COR-L47 (cell line): ENCODE measurements at regions not wholly inside any gene's neighbourhood (a gene's known extent, or its start where the extent isn't known, plus 50 kb on each side); places are given as distances from the start of the nearest gene placed in this dataset.
A peak's percentile ranks its signal among the peaks of the same experiment; 100 is the strongest.

Experiments
- DNase-seq: peaks from one replicate; lab custom pipeline; 2025; lab: John Stamatoyannopoulos, UW

DNA sequence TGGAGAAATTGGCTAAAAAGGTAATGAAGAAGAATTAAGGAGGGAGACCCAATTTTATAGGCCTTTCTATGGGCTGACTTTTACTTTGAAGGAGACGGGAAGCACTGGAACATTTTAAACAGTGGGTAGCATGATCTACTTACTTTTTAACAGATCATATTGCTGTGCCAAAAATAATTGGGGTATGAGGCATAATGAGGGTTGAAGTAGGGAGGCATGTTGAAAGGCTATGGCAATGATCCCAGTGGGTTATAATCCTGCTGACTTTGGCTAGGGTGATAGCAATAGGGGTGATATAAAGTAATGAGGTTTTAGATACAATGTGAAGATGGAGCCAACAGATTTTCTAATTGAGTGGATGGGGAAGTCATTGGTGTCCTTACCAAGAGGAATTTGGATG is 73.2 kb downstream of the GPR37 start:
- no peak for DNase-seq

DNA sequence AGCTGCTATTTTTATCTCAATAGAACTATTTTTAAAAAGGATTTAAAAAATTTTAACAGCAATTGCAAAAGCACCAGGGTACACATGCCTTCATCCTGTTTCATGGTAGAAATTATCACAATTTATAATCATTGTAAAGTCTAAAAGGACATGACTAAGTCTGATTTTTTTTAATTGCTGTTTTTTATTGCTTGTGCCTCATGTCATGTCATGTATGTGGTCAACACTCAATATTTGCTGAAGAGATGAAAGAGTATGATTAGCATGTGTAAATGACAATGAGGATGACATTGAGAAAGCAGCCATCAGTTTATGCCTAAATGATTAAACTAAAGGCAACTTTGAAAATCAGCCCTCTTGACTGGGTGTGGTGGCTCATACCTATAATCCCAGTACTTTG is 74.8 kb downstream of the GPR37 start:
- no peak for DNase-seq

- no peak for DNase-seq
Measured at GRCh38 chr7:124689931-124690330, 75.7 kb downstream of the GPR37 start.

GRCh38 chr7:124689523-124689922 is 76.1 kb downstream of the GPR37 start:
- no peak for DNase-seq

GRCh38 chr7:124688991-124689390 is 76.6 kb downstream of the GPR37 start:
- no peak for DNase-seq

GRCh38 chr7:124686543-124687171 is 78.9 kb downstream of the GPR37 start:
- DNase-seq = no peak

GRCh38 chr7:124681946-124682345 is 83.6 kb downstream of the GPR37 start:
- DNase-seq = no peak

DNA sequence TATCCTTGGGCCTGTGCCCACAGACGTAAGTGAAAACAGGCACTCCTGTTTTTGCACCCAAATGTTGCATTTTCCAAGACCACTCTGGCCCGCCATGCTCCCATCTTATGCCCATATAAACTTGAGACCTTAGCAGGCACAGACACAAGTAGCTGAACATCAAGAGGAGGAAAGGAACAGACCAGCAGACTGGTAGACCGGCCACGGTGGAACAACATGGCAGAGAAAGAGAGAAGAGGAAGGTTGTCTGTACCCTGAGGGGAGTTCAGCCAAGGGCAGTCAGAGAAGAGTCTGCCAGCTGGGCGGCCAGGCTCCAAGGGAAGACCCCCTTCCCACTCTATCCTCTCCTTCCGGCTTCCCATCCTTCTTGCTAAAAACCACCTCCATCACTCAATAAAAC is 85.3 kb downstream of the GPR37 start:
- no peak for DNase-seq

DNA sequence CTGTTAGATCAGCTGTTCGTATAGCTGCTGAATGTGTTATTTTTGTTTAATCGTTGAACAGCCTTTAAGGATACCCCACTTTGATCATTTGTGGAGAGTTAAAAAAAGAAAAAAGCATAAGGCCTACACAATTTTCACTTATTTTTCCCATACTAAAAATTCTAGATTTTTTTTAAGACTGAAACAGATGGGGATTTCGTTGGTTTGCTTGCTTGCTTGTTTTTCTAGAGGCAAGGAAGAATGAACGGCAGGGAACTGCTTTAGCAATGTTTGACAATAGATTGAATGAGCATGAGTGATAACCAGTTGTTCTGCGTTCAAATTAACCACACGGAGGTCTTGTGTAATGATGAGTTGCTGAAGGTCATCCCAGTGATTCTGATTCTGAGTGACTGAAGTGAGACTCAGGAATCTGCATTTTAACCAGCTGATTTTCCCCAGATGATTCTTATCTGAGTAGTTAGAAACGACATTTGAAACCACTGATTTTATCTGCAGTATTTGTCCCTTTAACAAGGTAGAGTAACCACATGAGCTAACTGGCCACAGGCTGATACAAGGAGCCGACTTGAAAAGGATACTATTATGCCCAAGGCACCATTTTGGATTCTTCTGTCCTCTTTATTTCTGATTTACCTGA is 85.9 kb downstream of the GPR37 start:
- no peak for DNase-seq

- no peak for DNase-seq
Measured at GRCh38 chr7:124679146-124679545, 86.4 kb downstream of the GPR37 start.

DNA sequence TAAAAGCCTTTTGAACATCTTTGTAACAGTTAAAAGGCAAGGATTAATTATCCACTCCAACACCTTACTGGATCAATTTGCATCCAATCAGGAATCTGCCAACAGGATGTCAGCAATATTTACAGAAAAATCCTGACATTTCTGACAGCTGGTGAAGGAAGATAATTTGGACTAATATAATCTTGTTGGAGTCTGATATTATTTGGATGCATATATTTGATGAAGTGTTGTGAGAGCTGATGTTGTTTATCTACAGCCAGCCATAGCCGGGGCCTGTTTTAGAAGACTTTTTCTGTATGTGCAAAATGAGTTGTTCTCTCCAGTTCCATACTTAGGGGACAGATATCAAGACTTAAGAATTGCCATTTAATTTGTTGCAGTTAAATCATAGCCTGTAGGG is 91.1 kb downstream of the GPR37 start:
- DNase-seq = no peak

DNA sequence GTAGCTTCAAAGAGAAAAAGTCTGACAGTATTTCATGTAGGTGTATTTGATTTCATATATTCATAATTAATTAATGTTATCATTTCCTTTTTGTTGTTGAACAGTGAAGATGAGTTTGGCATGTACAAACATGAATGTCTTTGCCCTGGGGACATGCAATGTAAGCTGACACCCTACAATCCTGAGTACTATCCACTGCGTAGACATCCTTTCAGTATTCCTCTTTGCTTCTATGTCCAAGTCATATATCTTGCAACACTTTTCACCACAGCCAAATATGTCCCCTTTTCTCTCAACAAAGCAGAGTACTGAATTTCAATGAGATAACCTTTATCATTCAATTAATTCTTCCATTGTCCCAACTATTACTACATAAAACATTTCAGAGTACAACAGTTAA is 93.6 kb downstream of the GPR37 start:
- DNase-seq = no peak

GRCh38 chr7:124667312-124668153 is 98.1 kb downstream of the GPR37 start:
- no peak for DNase-seq

GRCh38 chr7:124662937-124663336 is 102.7 kb downstream of the GPR37 start:
- no peak for DNase-seq

DNA sequence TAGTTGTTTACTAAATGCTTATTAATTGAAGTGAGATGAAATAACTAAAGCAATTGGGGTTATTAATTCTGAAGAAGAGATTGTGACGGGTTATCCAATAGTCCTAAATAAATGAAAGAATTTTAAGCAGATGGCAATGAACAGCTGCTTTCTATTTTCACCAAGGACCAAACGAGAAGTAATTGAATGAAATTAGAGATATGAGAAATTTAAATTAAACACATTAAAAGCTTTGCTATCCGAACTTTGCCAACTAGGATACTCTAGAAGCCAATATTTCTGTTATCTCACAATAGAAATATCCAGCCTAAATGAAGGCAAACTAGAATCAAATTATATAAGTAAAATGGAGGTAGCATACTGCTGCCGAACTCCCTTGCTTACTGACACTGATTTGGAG is 103.2 kb downstream of the GPR37 start:
- no peak for DNase-seq

- peak; percentile 33 for DNase-seq
Measured at GRCh38 chr7:124655990-124656389, 109.6 kb downstream of the GPR37 start.

GRCh38 chr7:124652237-124652636 is 113.4 kb downstream of the GPR37 start:
- no peak for DNase-seq

DNA sequence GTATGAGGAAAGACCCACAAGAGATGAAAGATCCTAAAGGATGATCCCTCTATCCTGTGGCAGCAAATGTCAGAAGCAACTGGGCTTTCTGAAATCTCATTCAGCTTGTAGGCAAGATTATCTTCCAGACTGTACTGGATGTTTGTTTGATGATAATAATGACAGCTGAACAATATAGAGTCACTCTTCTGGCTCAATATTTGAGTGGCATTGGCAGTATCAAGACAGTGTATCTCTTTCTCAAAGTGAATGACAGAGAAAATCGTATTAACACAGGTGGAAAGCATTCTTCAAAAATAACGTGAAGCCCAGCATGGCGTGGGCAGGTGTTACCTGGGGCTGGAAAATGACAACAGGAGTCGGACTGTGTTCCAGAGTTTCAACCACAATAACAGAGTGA is 114.5 kb downstream of the GPR37 start:
- DNase-seq = no peak

- no peak for DNase-seq
Measured at GRCh38 chr7:124649397-124650014, 116.1 kb downstream of the GPR37 start.

GRCh38 chr7:124647630-124648306 is 117.8 kb downstream of the GPR37 start:
- DNase-seq = no peak

DNA sequence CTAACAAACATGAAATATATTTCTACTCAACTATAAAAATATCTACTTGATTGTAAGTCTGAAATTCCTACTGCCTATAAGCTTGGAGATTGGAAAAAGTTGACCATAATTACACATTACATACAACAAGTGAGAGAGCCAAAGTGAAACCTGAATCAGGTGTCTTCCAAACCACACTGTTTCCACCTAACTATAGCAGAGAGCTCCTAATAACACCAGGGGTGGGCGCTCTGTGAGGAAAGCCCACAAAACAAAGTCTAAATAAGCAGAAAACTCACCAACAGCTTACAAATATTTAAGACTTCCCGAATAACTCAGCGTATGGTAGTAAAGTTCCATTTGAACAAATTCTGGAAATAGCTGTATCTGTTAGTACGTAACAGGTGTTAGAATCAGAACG is 119.9 kb downstream of the GPR37 start:
- DNase-seq = no peak

GRCh38 chr7:124643311-124643811 is 122.2 kb downstream of the GPR37 start:
- no peak for DNase-seq
